ENCODE measurements at regions not wholly inside any gene's neighbourhood (a gene's known extent, or its start where the extent isn't known, plus 50 kb on each side); places are given as distances from the start of the nearest gene placed in this dataset.

DNA sequence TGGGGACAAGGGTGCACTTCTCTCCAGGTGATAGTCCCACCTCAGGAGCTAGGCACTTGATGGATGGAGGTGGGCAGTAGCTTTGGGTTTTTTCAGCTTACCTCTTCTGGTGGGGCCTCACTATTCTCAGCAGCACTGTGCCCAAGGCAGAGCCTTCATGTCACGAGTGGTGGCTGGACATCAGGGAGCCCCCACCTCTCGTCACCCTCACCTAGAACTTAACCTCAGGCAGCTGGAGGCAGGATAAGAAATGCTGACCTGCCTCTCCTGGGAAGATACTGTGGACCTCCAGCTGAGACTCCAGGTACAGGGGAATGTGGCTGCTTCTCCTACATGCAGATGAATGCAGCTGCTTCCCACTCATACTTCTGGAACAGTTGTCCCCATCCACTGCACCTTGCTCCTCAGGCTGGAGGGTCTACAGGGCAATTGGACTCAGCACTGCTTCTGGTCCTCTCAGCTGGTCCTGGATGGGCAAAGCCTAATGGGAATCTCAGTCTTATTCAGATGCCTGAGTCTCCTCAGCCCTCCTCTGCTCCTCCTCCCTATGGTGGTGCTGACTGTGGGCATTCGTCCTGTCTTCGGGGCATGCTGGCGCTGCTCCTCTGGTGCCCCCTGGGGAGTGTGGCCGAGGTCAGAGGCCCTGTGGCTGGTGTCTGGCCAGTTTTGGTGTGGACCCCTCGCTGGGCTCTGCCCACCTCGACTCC lies 129.9 kb downstream of the KLF13 start:
- DNase-seq: no peak

DNA sequence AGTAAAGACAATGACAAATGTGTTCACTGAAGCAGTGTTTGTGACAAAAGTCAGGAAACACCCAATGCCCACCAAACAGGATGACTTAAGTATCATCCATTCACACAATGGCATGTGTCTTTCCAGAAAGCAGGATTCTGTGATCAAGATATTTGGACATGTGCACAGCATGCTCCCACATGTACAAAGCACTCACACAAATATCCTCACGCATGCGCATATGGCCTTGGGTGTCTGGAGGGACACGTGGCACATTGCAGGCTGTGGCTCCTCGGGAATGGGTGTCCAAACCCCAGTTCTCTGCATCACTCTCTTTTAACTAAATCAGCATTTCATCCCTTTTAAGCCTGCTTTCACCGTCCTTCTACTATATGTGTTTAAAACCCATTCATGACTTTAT lies 130.5 kb downstream of the KLF13 start:
- DNase-seq: no peak

DNA sequence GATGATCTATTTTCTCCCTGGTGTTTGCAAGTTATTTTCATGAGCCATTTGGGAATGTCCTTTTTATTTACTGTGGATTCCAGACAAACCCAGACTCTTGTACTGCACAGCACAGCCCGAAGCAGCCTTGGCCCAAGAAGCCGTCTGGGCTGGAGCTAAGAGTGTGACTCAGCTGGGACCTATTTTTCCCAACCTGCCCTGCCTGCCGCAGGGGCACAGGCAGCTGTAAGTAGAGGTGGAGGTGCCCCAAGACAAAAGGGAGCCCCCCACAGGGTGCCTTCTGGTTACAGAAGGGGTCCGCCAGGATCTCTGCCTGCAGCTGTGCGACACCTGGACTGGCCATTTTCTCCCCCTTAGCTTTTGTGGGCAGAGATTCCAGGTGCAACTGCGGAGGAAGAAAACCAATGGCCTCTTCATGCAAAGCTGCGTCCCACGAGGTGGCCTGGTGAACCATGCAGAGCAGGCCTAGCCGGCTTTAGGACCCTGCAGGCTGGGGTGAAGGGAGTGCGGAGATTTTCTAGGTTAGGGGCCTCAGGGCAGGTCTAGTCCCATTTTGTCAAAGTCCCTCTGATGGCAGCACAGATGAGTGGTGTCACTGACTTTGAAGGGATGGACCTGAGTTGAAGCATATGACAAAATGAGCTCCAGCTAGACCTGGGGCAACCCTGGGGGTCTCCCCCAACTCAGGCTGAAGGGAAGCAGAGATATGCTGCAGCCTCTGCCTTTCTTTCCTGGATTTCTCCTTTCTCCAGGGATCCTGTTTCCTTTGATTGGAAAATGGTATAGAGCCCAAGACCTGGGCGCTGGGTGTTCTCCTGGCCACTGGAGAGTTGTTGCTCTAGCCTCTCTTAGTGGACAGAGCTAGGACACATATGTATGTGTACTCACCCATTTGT lies 131.2 kb downstream of the KLF13 start:
- no peak for DNase-seq

- peak; percentile 83 to 85 for DNase-seq
Measured at GRCh38 chr15:31458596-31459399, 132.2 kb downstream of the KLF13 start.

- no peak for DNase-seq
Measured at GRCh38 chr15:31459400-31459748, 132.7 kb downstream of the KLF13 start.

DNA sequence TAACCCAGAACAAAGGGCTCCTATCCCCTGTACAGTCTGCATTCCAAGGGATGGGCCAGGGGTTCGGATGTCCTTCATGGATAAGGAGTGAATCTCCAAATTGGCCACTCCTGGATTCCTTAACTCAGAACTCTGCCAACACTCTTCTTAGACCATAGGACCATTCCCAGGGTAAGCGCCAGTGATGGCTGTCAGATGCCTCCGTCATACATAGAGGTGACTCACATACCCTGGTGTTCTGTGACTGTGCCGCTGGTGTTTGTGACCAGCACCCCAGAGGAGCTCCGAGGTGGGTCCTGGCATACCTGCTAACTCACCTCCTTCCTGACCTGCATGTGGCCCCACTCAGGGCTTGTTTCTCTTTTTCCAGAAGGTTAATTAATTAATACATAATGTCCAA lies 134.7 kb downstream of the KLF13 start:
- no peak for DNase-seq

GRCh38 chr15:31461911-31462480 lies 135.4 kb downstream of the KLF13 start:
- DNase-seq: no peak

DNA sequence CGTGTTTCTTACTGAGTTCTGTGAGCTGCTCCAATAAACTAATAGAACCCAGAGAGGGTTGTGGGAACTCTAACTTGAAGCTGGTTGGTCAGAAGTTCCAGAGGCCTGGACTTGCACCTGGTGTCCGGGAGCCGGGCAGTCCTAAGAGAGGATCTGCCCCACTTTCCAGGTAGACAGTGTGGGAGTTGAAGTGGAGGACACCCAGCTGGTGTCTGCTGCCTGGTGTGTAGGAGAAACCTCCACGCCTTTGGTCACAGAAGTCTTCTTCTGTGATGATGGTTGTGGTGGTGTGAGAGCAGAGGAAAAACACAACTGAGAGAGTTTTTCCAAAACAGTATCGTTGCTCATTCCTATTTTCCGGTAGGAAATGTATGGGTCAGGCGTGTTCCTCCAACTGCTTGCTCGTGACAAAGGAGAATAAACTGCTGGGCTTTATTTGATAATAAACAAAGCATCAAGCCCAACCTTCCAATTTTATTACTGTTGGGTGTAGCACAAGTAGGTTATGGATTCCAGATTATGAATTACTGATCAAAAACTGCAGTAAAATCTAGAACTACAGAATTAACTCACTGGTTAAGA lies 137.0 kb downstream of the KLF13 start:
- DNase-seq: no peak

- peak in 1 of 2 experiments; percentile 23 for DNase-seq
Measured at GRCh38 chr15:31464216-31465082, 137.8 kb downstream of the KLF13 start.

DNA sequence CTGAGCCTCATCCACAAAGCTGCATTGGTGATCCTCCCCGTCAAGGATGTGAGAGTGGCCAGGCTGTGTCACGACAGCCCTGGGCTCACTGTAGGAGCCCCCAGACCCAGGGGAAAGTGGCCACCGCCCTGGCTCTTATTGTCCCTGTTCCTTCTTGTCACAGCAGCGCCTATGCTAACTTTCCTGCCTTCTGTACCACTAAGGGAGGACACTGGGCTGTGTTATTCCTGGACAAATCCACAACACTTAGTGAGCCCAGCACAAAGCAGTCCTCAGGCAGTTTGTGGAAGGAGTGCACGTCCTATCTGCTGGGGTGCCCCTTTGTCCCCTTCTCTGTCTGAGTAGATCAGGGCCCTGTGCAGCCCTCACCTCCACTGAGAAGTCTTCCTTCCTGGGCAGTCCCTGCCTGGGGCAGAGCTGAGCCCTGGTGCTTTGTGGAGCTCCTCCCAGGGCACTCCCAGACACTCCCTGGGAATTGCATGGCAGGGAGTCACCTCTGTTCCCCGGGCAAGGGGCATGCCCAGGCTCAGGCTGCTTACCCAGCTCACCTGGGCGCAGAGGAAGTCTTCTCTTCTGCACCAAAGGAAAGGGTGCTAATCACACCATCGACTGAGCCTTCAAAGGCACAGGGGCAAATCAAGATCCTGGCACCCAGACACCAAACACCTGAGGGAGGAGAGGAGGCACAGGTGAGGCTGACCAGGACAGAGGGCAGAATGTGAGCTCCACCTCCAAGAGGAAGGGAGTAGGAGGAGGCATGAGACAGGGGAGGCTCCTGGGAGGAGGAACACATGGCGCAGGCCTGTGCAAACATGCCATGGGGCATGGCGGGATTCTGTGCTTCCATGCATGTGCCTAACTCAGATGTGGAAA lies 138.7 kb downstream of the KLF13 start:
- DNase-seq: no peak

GRCh38 chr15:31467361-31467760 lies 140.7 kb downstream of the KLF13 start:
- no peak for DNase-seq

DNA sequence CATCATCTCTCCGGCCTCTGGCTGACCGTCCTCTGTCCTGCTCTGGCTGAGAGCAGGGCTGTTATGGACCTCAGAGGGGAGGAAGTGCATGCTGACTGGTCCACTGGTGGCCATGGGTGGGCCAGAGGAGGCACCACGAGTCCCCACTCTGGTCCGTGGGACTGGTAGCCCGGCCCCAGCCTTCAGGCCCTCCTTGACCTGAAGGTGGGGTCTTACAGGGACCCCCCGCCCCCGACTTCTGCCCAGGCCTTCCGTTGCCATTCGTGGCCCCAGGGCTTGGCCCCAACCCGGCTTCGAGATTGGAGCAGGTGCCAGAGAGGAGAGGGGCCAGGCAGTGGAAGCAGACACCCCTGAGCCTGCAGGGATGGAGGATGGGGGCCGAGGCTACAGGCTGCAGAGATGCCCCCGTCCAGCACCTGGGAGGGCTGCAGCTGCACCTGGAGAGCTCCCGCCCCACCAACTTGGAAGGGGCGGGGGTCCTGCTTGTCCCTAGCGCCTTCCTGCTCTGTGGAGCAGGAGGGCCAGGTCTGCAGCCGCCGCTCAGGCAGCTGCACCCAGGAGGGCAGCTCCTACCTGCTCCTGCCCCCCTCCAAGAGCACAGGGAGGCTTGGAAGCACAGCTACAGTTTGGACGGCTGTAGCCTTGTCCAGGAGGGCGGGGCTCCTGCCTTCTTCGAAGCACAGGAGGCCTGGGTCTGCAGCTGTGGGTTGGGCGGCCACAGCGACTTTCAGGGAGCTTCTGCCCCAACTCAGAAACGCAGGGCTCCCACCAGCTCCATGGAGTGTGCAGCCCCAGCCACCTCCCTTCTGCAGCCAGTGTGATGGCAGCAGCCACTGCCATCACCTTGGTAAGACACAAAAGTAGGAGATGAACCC lies 142.5 kb downstream of the KLF13 start:
- no peak for DNase-seq

GRCh38 chr15:31469786-31470525 lies 143.3 kb downstream of the KLF13 start:
- DNase-seq: no peak

GRCh38 chr15:31470756-31471155 lies 144.1 kb downstream of the KLF13 start:
- DNase-seq: no peak

DNA sequence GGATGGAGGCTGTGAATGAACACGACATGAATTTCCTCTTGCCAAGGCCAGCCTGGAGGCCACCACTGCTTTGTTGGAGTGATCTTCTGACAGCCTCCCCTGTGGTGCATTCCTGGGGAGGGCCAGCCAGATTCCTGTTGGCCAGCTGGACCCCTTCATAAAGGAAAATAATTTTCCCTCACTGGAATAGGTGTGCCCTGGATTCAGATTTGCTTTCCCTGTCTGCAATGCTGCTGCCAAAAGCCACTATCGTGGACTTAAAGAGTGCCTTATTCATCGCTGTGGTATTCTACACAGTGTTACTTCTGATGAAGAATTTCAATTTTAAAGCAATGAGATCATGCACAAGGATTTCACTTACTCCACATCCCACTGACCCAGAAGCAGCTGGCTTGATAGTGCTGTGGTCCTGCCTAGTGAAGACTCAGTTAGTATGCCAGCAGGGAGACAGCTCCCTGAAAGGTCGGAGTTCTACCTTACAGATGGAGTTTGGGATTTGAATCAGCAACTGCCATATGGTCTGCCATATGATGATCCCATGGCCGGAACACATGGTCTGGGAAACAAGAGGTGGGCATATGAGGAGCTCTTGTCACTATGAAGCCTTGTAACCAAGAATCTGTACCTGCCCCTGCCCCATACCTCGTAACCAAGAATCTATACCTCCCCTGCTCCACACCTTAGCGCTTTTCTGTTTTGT lies 145.2 kb downstream of the KLF13 start:
- no peak for DNase-seq

GRCh38 chr15:31472636-31473384 lies 146.2 kb downstream of the KLF13 start:
- no peak for DNase-seq

DNA sequence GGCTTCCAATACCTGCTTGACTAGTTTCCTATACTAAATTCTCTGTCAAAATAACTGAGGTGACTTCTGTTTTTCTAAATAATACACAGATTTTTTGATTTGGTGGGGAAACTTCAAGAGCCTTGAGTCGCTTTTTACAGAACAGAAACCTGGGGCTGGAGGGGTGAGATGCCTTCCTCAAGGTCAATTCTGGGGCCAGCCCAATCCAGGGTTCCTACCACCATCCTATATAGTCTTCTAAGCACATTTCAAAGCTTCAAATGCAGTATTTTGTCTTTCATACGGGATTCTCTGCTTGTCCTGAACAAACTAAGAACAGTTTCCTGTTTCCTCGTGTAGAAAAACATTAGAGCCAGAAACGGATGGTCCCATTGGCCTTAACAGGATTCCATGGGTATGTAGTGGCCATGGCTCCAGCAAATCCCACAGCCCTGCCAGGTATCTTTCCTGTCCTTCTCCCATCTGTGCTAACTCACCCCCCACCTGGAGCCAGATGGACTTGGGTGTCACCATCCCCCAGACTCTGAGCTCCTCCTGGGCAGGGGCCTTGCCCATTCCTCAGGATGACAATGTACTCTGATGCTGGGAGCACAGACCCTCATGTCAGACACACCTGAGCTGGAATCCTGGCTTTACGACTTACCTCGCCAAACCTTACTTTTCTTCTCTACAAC lies 146.9 kb downstream of the KLF13 start:
- no peak for DNase-seq
